Neural progenitor cell (in vitro differentiated cells): ENCODE measurements at regions not wholly inside any gene's neighbourhood (a gene's known extent, or its start where the extent isn't known, plus 50 kb on each side); places are given as distances from the start of the nearest gene placed in this dataset.
A peak's percentile ranks its signal among the peaks of the same experiment; 100 is the strongest.
"Not testable (repeated sequence)": the region's sequence is repeated elsewhere in the genome, so short reads cannot be mapped to it uniquely, and the experiment has no call there.

ENCODE experiments used
- DNase-seq: peaks from one replicate; pipeline ENCODE4 v3.0.0-alpha.2; 2016; ENCODE audit warnings: low spot score
- H2AFZ ChIP-seq: fragments of 200-600 bp; sonication (generic); replicated peaks from 2 replicates; pipeline ENCODE4 v1.6.1; 2016; ENCODE audit warnings: antibody characterized with exemption
- H3F3A ChIP-seq: fragments of 200-600 bp; sonication (generic); 2 replicates; pipeline ENCODE4 v1.6.1; 2016; ENCODE audit warnings: antibody characterized with exemption, low read depth
- H3K27ac ChIP-seq: fragments of 200-600 bp; sonication (generic); 2 replicates; pipeline ENCODE4 v1.5.1; 2016; ENCODE audit warnings: mild to moderate bottlenecking
- H3K27me3 ChIP-seq: fragments of 200-600 bp; sonication (generic); 2 replicates; pipeline ENCODE4 v1.6.1; 2016; ENCODE audit warnings: mild to moderate bottlenecking, moderate library complexity
- H3K36me3 ChIP-seq: fragments of 200-600 bp; sonication (generic); 2 replicates; pipeline ENCODE4 v1.5.1; 2016
- H3K4me1 ChIP-seq: fragments of 200-600 bp; sonication (generic); 2 replicates; pipeline ENCODE4 v1.6.1; 2016; ENCODE audit warnings: mixed run types
- H3K4me2 ChIP-seq: fragments of 200-600 bp; sonication (generic); 2 replicates; pipeline ENCODE4 v1.6.1; 2016
- H3K4me3 ChIP-seq: fragments of 200-600 bp; sonication (generic); 2 replicates; pipeline ENCODE4 v1.5.1; 2016
- H3K79me2 ChIP-seq: fragments of 200-600 bp; sonication (generic); 2 replicates; pipeline ENCODE4 v1.6.1; 2016; ENCODE audit warnings: low read depth
- H3K9ac ChIP-seq: fragments of 200-600 bp; sonication (generic); 2 replicates; pipeline ENCODE4 v1.6.1; 2016
- H3K9me3 ChIP-seq: fragments of 200-600 bp; sonication (generic); 2 replicates; pipeline ENCODE4 v1.5.1; 2016; ENCODE audit warnings: low read depth
- H4K20me1 ChIP-seq: fragments of 200-600 bp; sonication (generic); 2 replicates; pipeline ENCODE4 v1.6.1; 2016; ENCODE audit warnings: low read depth
- H3K27ac Mint-ChIP-seq: 3 replicates; pipeline ENCODE4 v1.8.0; 2021; ENCODE audit warnings: mixed read lengths
- H3K27me3 Mint-ChIP-seq: 2 replicates; pipeline ENCODE4 v1.8.0; 2022; ENCODE audit warnings: low read depth, mild to moderate bottlenecking, inconsistent platforms, moderate library complexity, mixed read lengths; ENCODE audit not compliant: insufficient read depth
- H3K36me3 Mint-ChIP-seq: 3 replicates; pipeline ENCODE4 v1.8.0; 2021; ENCODE audit warnings: mixed read lengths
- H3K4me1 Mint-ChIP-seq: 3 replicates; pipeline ENCODE4 v1.8.0; 2021; ENCODE audit warnings: mixed read lengths
- H3K4me3 Mint-ChIP-seq: 3 replicates; pipeline ENCODE4 v1.8.0; 2021; ENCODE audit warnings: mild to moderate bottlenecking, moderate library complexity, mixed read lengths
- H3K9me3 Mint-ChIP-seq: 3 replicates; pipeline ENCODE4 v1.8.0; 2020; ENCODE audit warnings: mixed read lengths
- EZH2 ChIP-seq: fragments of 200-600 bp; sonication (generic); IDR thresholded peaks from 2 replicates; pipeline ENCODE4 v1.6.1; 2017; ENCODE audit warnings: antibody characterized with exemption, mild to moderate bottlenecking, moderate library complexity
- EZH2phosphoT487 ChIP-seq: fragments of 200-600 bp; sonication (generic); IDR thresholded peaks from 2 replicates; pipeline ENCODE4 v1.6.1; 2017; ENCODE audit warnings: antibody characterized with exemption
- TF ChIP-seq, protein P1 (sequence below): fragments of 200-600 bp; sonication (generic); IDR thresholded peaks from 2 replicates; pipeline ENCODE4 v1.5.1; 2017; ENCODE audit warnings: antibody characterized with exemption, mild to moderate bottlenecking

DNA sequence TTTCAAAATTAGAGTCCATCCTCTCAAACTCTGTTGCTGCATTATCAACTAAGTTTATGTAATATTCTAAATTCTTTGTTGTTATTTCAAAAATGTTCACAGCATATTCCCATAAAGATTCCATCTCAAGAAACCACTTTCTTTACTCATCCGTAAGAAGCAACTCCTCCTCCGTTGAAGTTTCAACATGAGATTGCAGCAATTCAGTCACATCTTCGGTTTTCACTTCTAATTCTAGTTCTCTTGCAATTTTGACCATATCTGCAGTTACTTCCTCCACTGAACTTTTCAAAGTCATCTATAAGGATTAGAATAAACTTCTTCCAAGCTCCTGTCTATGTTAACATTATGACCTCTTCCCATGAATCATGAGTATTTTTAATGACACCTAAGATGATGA, 216.6 kb upstream of the SLC7A11 start:
- Histone ChIP-seq H3K9me3 (no peaks in the 10 kb centered on the region), H3K9ac (no peak overlapping the region), H4K20me1 (no peaks in the 10 kb centered on the region), H3K27ac (no peak overlapping the region), H3F3A (no peaks in the 10 kb centered on the region), H3K4me1 (peaks cover 6% of the 10 kb centered on the region), H3K36me3 (no peaks in the 10 kb centered on the region), H3K79me2 (no peaks in the 10 kb centered on the region), H3K4me2 (no peak overlapping the region), H2AFZ (no peak overlapping the region), H3K27me3 (no peaks in the 10 kb centered on the region), H3K4me3 (no peak overlapping the region)
- no peak for DNase-seq
- TF ChIP-seq EZH2phosphoT487: no peak
- TF ChIP-seq, protein P1, sequence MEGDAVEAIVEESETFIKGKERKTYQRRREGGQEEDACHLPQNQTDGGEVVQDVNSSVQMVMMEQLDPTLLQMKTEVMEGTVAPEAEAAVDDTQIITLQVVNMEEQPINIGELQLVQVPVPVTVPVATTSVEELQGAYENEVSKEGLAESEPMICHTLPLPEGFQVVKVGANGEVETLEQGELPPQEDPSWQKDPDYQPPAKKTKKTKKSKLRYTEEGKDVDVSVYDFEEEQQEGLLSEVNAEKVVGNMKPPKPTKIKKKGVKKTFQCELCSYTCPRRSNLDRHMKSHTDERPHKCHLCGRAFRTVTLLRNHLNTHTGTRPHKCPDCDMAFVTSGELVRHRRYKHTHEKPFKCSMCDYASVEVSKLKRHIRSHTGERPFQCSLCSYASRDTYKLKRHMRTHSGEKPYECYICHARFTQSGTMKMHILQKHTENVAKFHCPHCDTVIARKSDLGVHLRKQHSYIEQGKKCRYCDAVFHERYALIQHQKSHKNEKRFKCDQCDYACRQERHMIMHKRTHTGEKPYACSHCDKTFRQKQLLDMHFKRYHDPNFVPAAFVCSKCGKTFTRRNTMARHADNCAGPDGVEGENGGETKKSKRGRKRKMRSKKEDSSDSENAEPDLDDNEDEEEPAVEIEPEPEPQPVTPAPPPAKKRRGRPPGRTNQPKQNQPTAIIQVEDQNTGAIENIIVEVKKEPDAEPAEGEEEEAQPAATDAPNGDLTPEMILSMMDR: no peak
- no peak for TF ChIP-seq EZH2
- Mint-ChIP-seq H3K4me1 (no peaks in the 10 kb centered on the region), H3K36me3 (no peaks in the 10 kb centered on the region), H3K4me3 (no peak overlapping the region), H3K27me3 (no peaks in the 10 kb centered on the region), H3K9me3 (peaks cover 2% of the 10 kb centered on the region), H3K27ac (no peak overlapping the region)

GRCh38 chr4:138456349-138456748, 214.2 kb upstream of the SLC7A11 start:
- H4K20me1 ChIP-seq, H3K4me3 ChIP-seq, H3K4me3 Mint-ChIP-seq, H2AFZ ChIP-seq, H3K36me3 Mint-ChIP-seq, DNase-seq, H3K27ac Mint-ChIP-seq, H3K79me2 ChIP-seq, H3K9me3 ChIP-seq, H3K9me3 Mint-ChIP-seq, H3K4me2 ChIP-seq, H3F3A ChIP-seq, H3K27ac ChIP-seq, H3K36me3 ChIP-seq, H3K4me1 Mint-ChIP-seq, H3K27me3 Mint-ChIP-seq, H3K27me3 ChIP-seq, H3K4me1 ChIP-seq, H3K9ac ChIP-seq: not testable (repeated sequence)

GRCh38 chr4:138455097-138455496, 212.9 kb upstream of the SLC7A11 start:
- no peak overlapping the region for H3K4me3 Mint-ChIP-seq
- TF ChIP-seq, protein P1: no peak
- no peak for TF ChIP-seq EZH2
- TF ChIP-seq EZH2phosphoT487: no peak
- Histone ChIP-seq H3K9ac (no peak overlapping the region), H3K4me1 (peaks cover 6% of the 10 kb centered on the region), H3K27me3 (no peaks in the 10 kb centered on the region), H2AFZ (peak overlapping the region; percentile 61), H4K20me1 (no peaks in the 10 kb centered on the region), H3K79me2 (no peaks in the 10 kb centered on the region), H3K36me3 (no peaks in the 10 kb centered on the region), H3K9me3 (no peaks in the 10 kb centered on the region), H3K4me3 (no peak overlapping the region), H3K4me2 (no peak overlapping the region), H3F3A (no peaks in the 10 kb centered on the region), H3K27ac (no peak overlapping the region)
- no peak overlapping the region for H3K27ac Mint-ChIP-seq
- no peak for DNase-seq
- peaks cover 3% of the 10 kb centered on the region for H3K4me1 Mint-ChIP-seq
- H3K9me3 Mint-ChIP-seq: no peaks in the 10 kb centered on the region
- H3K36me3 Mint-ChIP-seq: no peaks in the 10 kb centered on the region
- H3K27me3 Mint-ChIP-seq: no peaks in the 10 kb centered on the region

DNA sequence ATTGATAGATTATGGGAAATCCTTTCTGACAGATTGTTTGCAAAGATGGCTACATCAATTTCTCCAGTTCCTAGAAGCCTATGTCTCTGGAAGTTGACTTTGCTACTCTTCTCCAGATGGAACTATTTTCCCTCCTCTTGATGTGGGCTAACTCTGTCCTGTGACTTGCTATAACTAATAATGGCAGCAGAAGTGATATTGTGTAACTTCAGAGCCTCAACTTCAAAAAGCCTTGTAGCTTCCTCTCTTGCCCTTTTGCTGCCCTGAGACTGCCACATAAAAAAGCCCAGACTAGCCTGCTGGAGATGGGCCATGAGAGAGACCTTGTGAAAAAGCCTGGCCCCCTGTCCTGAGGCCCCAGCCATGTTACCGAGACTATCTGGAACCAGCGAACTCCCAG, 210.7 kb upstream of the SLC7A11 start:
- no peak for DNase-seq
- H3K36me3 Mint-ChIP-seq: no peaks in the 10 kb centered on the region
- H3K9ac ChIP-seq: no peak overlapping the region
- H2AFZ ChIP-seq: no peak overlapping the region
- H3K4me3 Mint-ChIP-seq: no peak overlapping the region
- H3K9me3 Mint-ChIP-seq: no peaks in the 10 kb centered on the region
- no peak overlapping the region for H3K27ac Mint-ChIP-seq
- H3K36me3 ChIP-seq: no peaks in the 10 kb centered on the region
- peaks cover 9% of the 10 kb centered on the region for H3K4me1 Mint-ChIP-seq
- no peaks in the 10 kb centered on the region for H4K20me1 ChIP-seq
- TF ChIP-seq EZH2 (no peak), EZH2phosphoT487 (no peak)
- TF ChIP-seq, protein P1: no peak
- H3K4me3 ChIP-seq: no peak overlapping the region
- H3K27me3 ChIP-seq: no peaks in the 10 kb centered on the region
- no peaks in the 10 kb centered on the region for H3K79me2 ChIP-seq
- no peaks in the 10 kb centered on the region for H3K27me3 Mint-ChIP-seq
- H3F3A ChIP-seq: no peaks in the 10 kb centered on the region
- H3K27ac ChIP-seq: no peak overlapping the region
- H3K9me3 ChIP-seq: no peaks in the 10 kb centered on the region
- no peak overlapping the region for H3K4me2 ChIP-seq
- H3K4me1 ChIP-seq: peaks cover 6% of the 10 kb centered on the region
